ENCODE measurements at regions not wholly inside any gene's neighbourhood (a gene's known extent, or its start where the extent isn't known, plus 50 kb on each side); places are given as distances from the start of the nearest gene placed in this dataset.

GRCh38 chr7:88681682-88682081, 77.8 kb upstream of the ZNF804B start:
- Histone ChIP-seq H3K9ac (ENCODE audit: control insufficient read depth, extremely low read depth, insufficient read depth, low read length) (no peak overlapping the region), H4K20me1 (ENCODE audit: control insufficient read depth, extremely low read depth, insufficient read depth, low read length) (no peaks in the 10 kb centered on the region), H3K36me3 (ENCODE audit: control insufficient read depth in 2 of 2, extremely low read depth in 1 of 2, insufficient read depth in 2 of 2, low read length in 2 of 2) (no peaks in the 10 kb centered on the region), H3K79me2 (ENCODE audit: control insufficient read depth, insufficient read depth, low read length) (no peaks in the 10 kb centered on the region), H3K27me3 (ENCODE audit: control insufficient read depth, extremely low read depth, insufficient read depth, low read length) (no peaks in the 10 kb centered on the region), H3K4me2 (ENCODE audit: control insufficient read depth, extremely low read depth, insufficient read depth, low read depth, low read length) (no peak overlapping the region), H3K27ac (ENCODE audit: control insufficient read depth, insufficient read depth, low read length) (no peak overlapping the region), H2AFZ (ENCODE audit: control insufficient read depth, low read length) (no peak overlapping the region), H3K9me1 (ENCODE audit: control insufficient read depth, extremely low read depth, insufficient read depth, low read length) (no peaks in the 10 kb centered on the region), H3K9me3 (ENCODE audit: control insufficient read depth, low read depth, low read length) (no peaks in the 10 kb centered on the region), H3K4me3 (ENCODE audit: control insufficient read depth in 2 of 3, extremely low read depth in 1 of 3, insufficient read depth in 2 of 3, low read depth in 1 of 3, low read length in 3 of 3) (no peak overlapping the region), H3K4me1 (ENCODE audit: control insufficient read depth, extremely low read depth, insufficient read depth, low read length) (no peaks in the 10 kb centered on the region)
- dilution Hi-C loops (cut with MboI; ENCODE audit: extremely low pct_ligation_motif_present, low sequenced_read_pairs) = no loop called here
- DNase-seq (ENCODE audit: low read depth, low spot score) (no peak), FAIRE-seq (no peak)
- TF ChIP-seq, protein P1, sequence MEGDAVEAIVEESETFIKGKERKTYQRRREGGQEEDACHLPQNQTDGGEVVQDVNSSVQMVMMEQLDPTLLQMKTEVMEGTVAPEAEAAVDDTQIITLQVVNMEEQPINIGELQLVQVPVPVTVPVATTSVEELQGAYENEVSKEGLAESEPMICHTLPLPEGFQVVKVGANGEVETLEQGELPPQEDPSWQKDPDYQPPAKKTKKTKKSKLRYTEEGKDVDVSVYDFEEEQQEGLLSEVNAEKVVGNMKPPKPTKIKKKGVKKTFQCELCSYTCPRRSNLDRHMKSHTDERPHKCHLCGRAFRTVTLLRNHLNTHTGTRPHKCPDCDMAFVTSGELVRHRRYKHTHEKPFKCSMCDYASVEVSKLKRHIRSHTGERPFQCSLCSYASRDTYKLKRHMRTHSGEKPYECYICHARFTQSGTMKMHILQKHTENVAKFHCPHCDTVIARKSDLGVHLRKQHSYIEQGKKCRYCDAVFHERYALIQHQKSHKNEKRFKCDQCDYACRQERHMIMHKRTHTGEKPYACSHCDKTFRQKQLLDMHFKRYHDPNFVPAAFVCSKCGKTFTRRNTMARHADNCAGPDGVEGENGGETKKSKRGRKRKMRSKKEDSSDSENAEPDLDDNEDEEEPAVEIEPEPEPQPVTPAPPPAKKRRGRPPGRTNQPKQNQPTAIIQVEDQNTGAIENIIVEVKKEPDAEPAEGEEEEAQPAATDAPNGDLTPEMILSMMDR (optimal IDR thresholded peaks at IDR 0.05 in 1 of 3, IDR thresholded peaks at IDR 0.05 in 1 of 3, conservative IDR thresholded peaks at IDR 0.05 in 1 of 3; ENCODE audit: extremely low read depth in 1 of 3, insufficient read depth in 2 of 3, low read length in 3 of 3) = no peak
- TF ChIP-seq EZH2 (IDR thresholded peaks at IDR 0.05; ENCODE audit: low read length) = no peak

GRCh38 chr7:88670536-88670935, 89.0 kb upstream of the ZNF804B start:
- Histone ChIP-seq H3K4me1 (ENCODE audit: control insufficient read depth, extremely low read depth, insufficient read depth, low read length) (no peaks in the 10 kb centered on the region), H4K20me1 (ENCODE audit: control insufficient read depth, extremely low read depth, insufficient read depth, low read length) (no peaks in the 10 kb centered on the region), H2AFZ (ENCODE audit: control insufficient read depth, low read length) (no peak overlapping the region), H3K9me3 (ENCODE audit: control insufficient read depth, low read depth, low read length) (no peaks in the 10 kb centered on the region), H3K9ac (ENCODE audit: control insufficient read depth, extremely low read depth, insufficient read depth, low read length) (no peak overlapping the region), H3K36me3 (ENCODE audit: control insufficient read depth in 2 of 2, extremely low read depth in 1 of 2, insufficient read depth in 2 of 2, low read length in 2 of 2) (no peaks in the 10 kb centered on the region), H3K9me1 (ENCODE audit: control insufficient read depth, extremely low read depth, insufficient read depth, low read length) (no peaks in the 10 kb centered on the region), H3K27ac (ENCODE audit: control insufficient read depth, insufficient read depth, low read length) (no peak overlapping the region), H3K4me3 (ENCODE audit: control insufficient read depth in 2 of 3, extremely low read depth in 1 of 3, insufficient read depth in 2 of 3, low read depth in 1 of 3, low read length in 3 of 3) (no peak overlapping the region), H3K27me3 (ENCODE audit: control insufficient read depth, extremely low read depth, insufficient read depth, low read length) (no peaks in the 10 kb centered on the region), H3K79me2 (ENCODE audit: control insufficient read depth, insufficient read depth, low read length) (no peaks in the 10 kb centered on the region), H3K4me2 (ENCODE audit: control insufficient read depth, extremely low read depth, insufficient read depth, low read depth, low read length) (no peak overlapping the region)
- FAIRE-seq (no peak), DNase-seq (ENCODE audit: low read depth, low spot score) (no peak)
- dilution Hi-C loops (cut with MboI; ENCODE audit: extremely low pct_ligation_motif_present, low sequenced_read_pairs) = no loop called here
- TF ChIP-seq, protein P1 (optimal IDR thresholded peaks at IDR 0.05 in 1 of 3, IDR thresholded peaks at IDR 0.05 in 1 of 3, conservative IDR thresholded peaks at IDR 0.05 in 1 of 3; ENCODE audit: extremely low read depth in 1 of 3, insufficient read depth in 2 of 3, low read length in 3 of 3) = no peak
- TF ChIP-seq EZH2 (IDR thresholded peaks at IDR 0.05; ENCODE audit: low read length) = no peak
